CD14-positive monocyte (primary cell): ENCODE measurements at regions not wholly inside any gene's neighbourhood (a gene's known extent, or its start where the extent isn't known, plus 50 kb on each side); places are given as distances from the start of the nearest gene placed in this dataset.

Source experiments
- DNase-seq, 3 donors: peaks; one replicate each; pipeline ENCODE4 v3.0.0-alpha.2; 2011 to 2022
- H2AFZ ChIP-seq: 2 replicates; pipeline ENCODE4 v1.6.0; 2012; ENCODE audit warnings: mild to moderate bottlenecking, low read depth, low read length, inconsistent platforms; ENCODE audit not compliant: insufficient read depth, poor library complexity, severe bottlenecking
- H3K27ac ChIP-seq, 2 donors: 1 replicate in 1 of 2; 2 replicates in 1 of 2; pipeline ENCODE4 v1.5.1; 2012 to 2013; ENCODE audit warnings: low read length in 2 of 2, control low read depth in 1 of 2, inconsistent platforms in 1 of 2, low read depth in 1 of 2, mild to moderate bottlenecking in 1 of 2
- H3K27me3 ChIP-seq, 2 donors: one replicate each; pipeline versions ENCODE4 v1.6.0 to v1.6.1; 2011 to 2013; ENCODE audit warnings: low read length in 2 of 2; ENCODE audit not compliant: control insufficient read depth in 2 of 2, insufficient read depth in 2 of 2
- H3K36me3 ChIP-seq, 2 donors: replicated peaks in 1 of 2; 1 replicate in 1 of 2; 2 replicates in 1 of 2; pipeline versions ENCODE4 v1.5.1 to v1.6.1; 2012 to 2013; ENCODE audit warnings: low read length in 2 of 2, control low read depth in 1 of 2, inconsistent platforms in 1 of 2, mild to moderate bottlenecking in 1 of 2; ENCODE audit not compliant: insufficient read depth in 2 of 2, control insufficient read depth in 1 of 2
- H3K4me1 ChIP-seq, 2 donors: 1 replicate in 1 of 2; 2 replicates in 1 of 2; pipeline versions ENCODE4 v1.5.1 to v1.6.1; 2012 to 2013; ENCODE audit warnings: low read length in 2 of 2, control low read depth in 1 of 2, inconsistent platforms in 1 of 2, mild to moderate bottlenecking in 1 of 2, moderate library complexity in 1 of 2; ENCODE audit not compliant: insufficient read depth in 2 of 2, control insufficient read depth in 1 of 2
- H3K4me2 ChIP-seq: replicated peaks from 2 replicates; pipeline ENCODE3; 2012; ENCODE audit warnings: low read length, moderate library complexity, mild to moderate bottlenecking; ENCODE audit not compliant: poor library complexity, severe bottlenecking; ENCODE audit errors: extremely low read depth
- H3K4me3 ChIP-seq, 3 experiments: fragments of 200-600 bp in 1 of 3; sonication (generic) in 1 of 3; replicated peaks in 1 of 3; 1 replicate in 2 of 3; 2 replicates in 1 of 3; pipeline ENCODE4 v1.5.1; 2011 to 2013; ENCODE audit warnings: low read length in 3 of 3, mild to moderate bottlenecking in 3 of 3, control low read depth in 2 of 3, low read depth in 2 of 3, inconsistent platforms in 1 of 3, moderate library complexity in 1 of 3
- H3K79me2 ChIP-seq: 2 replicates; pipeline ENCODE4 v1.6.0; 2012; ENCODE audit warnings: mild to moderate bottlenecking, control low read depth, inconsistent platforms, low read length, moderate library complexity; ENCODE audit not compliant: insufficient read depth
- H3K9ac ChIP-seq: 2 replicates; pipeline ENCODE4 v1.6.0; 2017; ENCODE audit warnings: low read length, mild to moderate bottlenecking; ENCODE audit not compliant: insufficient read depth, poor library complexity, severe bottlenecking
- H3K9me3 ChIP-seq, 2 donors: replicated peaks in 1 of 2; 1 replicate in 1 of 2; 2 replicates in 1 of 2; pipeline versions ENCODE4 v1.5.1 to v1.6.1; 2012 to 2013; ENCODE audit warnings: low read length in 2 of 2, control low read depth in 1 of 2; ENCODE audit not compliant: control insufficient read depth in 1 of 2, insufficient read depth in 1 of 2
- H4K20me1 ChIP-seq: 2 replicates; pipeline ENCODE4 v1.6.0; 2012; ENCODE audit warnings: mild to moderate bottlenecking, low read length, control low read depth, moderate library complexity; ENCODE audit not compliant: insufficient read depth
- H3K27ac Mint-ChIP-seq, 7 donors: one replicate each; pipeline ENCODE4 v1.8.0; 2020; ENCODE audit warnings: mild to moderate bottlenecking in 7 of 7, mixed read lengths in 7 of 7, moderate library complexity in 6 of 7, inconsistent platforms in 2 of 7
- H3K27me3 Mint-ChIP-seq, 3 donors: one replicate each; pipeline ENCODE4 v1.8.0; 2021 to 2022; ENCODE audit warnings: low read depth in 3 of 3, mild to moderate bottlenecking in 3 of 3, mixed read lengths in 3 of 3, moderate library complexity in 3 of 3, inconsistent platforms in 1 of 3
- H3K36me3 Mint-ChIP-seq, 2 donors: one replicate each; pipeline ENCODE4 v1.8.0; 2020; ENCODE audit warnings: mixed read lengths in 2 of 2, inconsistent platforms in 1 of 2, mild to moderate bottlenecking in 1 of 2
- H3K4me1 Mint-ChIP-seq: one replicate; pipeline ENCODE4 v1.8.0; 2020; ENCODE audit warnings: mild to moderate bottlenecking, mixed read lengths
- H3K4me3 Mint-ChIP-seq, 2 donors: one replicate each; pipeline ENCODE4 v1.8.0; 2020; ENCODE audit warnings: mild to moderate bottlenecking in 2 of 2, mixed read lengths in 2 of 2, moderate library complexity in 1 of 2
- H3K9me3 Mint-ChIP-seq, 7 donors: one replicate each; pipeline ENCODE4 v1.8.0; 2020 to 2022; ENCODE audit warnings: mixed read lengths in 7 of 7, mild to moderate bottlenecking in 6 of 7, moderate library complexity in 6 of 7, inconsistent platforms in 2 of 7
- WGBS: methylation state at CpG from one replicate; pipeline ENCODE4 v1.1.5; 2013; ENCODE audit warnings: missing lambda C conversion rate; ENCODE audit not compliant: insufficient coverage; 5-methylcytosine and 5-hydroxymethylcytosine counted together
- intact Hi-C, 2 donors: fragments of 100-400 bp; cut with micrococcal nuclease; formaldehyde crosslinking; loops; one replicate each; pipeline versions ENCODE4 v1.15.0 to v1.15.1; 2023
- TF ChIP-seq, protein P1 (sequence below): fragments of 200-600 bp; IDR thresholded peaks from one replicate; pipeline ENCODE4 v1.8.0; 2022; ENCODE audit warnings: antibody characterized with exemption, mild to moderate bottlenecking

DNA sequence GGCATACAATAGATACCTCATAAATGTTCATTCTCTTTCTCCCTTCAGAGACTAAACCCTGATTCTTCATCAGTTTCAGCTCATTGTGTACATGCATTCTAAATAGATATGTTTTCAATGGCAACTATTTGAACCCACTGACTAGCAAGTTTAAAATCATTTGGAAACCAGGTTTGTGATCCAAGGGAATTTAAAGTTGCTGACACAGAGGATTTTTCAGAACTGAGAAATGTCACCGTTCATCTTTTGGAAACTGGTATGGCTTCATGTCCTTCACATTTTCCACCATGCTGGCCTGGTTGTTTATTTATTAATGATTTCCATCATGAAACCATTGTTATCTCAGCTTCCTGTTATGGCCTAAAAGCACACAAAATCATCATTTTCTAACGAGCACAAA is 81.8 kb upstream of the BARHL2 start:
- H3K27me3 Mint-ChIP-seq, result peaks cover 4 to 17% (median 17%) of the 10 kb centered on the region in 3 donors
- no peak overlapping the region for H3K9ac ChIP-seq
- no peak overlapping the region for H2AFZ ChIP-seq

DNA sequence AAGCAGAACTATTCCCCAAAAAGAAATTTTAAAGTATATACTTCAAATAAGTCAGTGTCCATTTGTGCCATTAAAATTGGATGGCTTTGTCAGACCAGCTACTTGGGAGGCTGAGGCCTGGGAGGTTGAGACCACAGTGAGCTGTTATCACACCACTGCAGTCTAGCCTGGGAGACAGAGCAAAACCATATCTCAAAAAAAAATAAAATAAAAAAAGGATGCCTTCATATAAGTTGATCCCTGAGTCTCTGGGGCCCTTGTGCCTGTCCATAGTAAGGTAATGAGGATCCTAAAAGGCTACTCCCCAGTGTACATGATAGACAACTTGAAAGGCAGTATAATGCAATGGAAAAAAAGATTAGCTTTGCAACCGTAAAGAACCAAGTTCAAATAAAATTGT is 81.2 kb upstream of the BARHL2 start:
- intact Hi-C loops, result no loop called here
- Mint-ChIP-seq H3K4me1 (no peaks in the 10 kb centered on the region), H3K27me3 (peaks cover 5 to 17% (median 17%) of the 10 kb centered on the region in 3 donors)

More for the DNA sequence above, 81.8 kb upstream of the BARHL2 start:
- Mint-ChIP-seq H3K4me3 (no peak overlapping the region), H3K9me3 (peaks cover 0 to 7% (median 3%) of the 10 kb centered on the region in 7 donors), H3K27ac (no peak overlapping the region), H3K4me1 (no peaks in the 10 kb centered on the region), H3K36me3 (no peaks in the 10 kb centered on the region)
- no peaks in the 10 kb centered on the region for H4K20me1 ChIP-seq
- H3K79me2 ChIP-seq, result no peaks in the 10 kb centered on the region
- intact Hi-C loops, result no loop called here
- peaks cover 4 to 6% of the 10 kb centered on the region in 2 donors for H3K27me3 ChIP-seq
- 67% methylated on average over 1 of the region's 2 CpGs for WGBS
- H3K27ac ChIP-seq, result no peak overlapping the region
- no peaks in the 10 kb centered on the region for H3K4me1 ChIP-seq
- H3K36me3 ChIP-seq, result no peaks in the 10 kb centered on the region
- DNase-seq, result no peak
- H3K4me2 ChIP-seq, result no peak overlapping the region
- TF ChIP-seq, protein P1, sequence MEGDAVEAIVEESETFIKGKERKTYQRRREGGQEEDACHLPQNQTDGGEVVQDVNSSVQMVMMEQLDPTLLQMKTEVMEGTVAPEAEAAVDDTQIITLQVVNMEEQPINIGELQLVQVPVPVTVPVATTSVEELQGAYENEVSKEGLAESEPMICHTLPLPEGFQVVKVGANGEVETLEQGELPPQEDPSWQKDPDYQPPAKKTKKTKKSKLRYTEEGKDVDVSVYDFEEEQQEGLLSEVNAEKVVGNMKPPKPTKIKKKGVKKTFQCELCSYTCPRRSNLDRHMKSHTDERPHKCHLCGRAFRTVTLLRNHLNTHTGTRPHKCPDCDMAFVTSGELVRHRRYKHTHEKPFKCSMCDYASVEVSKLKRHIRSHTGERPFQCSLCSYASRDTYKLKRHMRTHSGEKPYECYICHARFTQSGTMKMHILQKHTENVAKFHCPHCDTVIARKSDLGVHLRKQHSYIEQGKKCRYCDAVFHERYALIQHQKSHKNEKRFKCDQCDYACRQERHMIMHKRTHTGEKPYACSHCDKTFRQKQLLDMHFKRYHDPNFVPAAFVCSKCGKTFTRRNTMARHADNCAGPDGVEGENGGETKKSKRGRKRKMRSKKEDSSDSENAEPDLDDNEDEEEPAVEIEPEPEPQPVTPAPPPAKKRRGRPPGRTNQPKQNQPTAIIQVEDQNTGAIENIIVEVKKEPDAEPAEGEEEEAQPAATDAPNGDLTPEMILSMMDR, result no peak
- no peak overlapping the region for H3K4me3 ChIP-seq
- H3K9me3 ChIP-seq, result no peaks in the 10 kb centered on the region

More for the DNA sequence above, 81.2 kb upstream of the BARHL2 start:
- Histone ChIP-seq H3K9me3 (no peaks in the 10 kb centered on the region), H3K9ac (no peak overlapping the region), H3K79me2 (no peaks in the 10 kb centered on the region), H2AFZ (no peak overlapping the region), H3K27me3 (peaks cover 4 to 6% of the 10 kb centered on the region in 2 donors), H3K4me1 (no peaks in the 10 kb centered on the region), H3K27ac (no peak overlapping the region), H3K4me2 (no peak overlapping the region), H4K20me1 (no peaks in the 10 kb centered on the region), H3K4me3 (no peak overlapping the region), H3K36me3 (no peaks in the 10 kb centered on the region)
- no peak for DNase-seq
- 80% methylated on average over 1 of the region's 1 CpG for WGBS
- TF ChIP-seq, protein P1, result no peak
- Mint-ChIP-seq H3K4me3 (no peak overlapping the region), H3K27ac (no peak overlapping the region), H3K36me3 (no peaks in the 10 kb centered on the region), H3K9me3 (peaks cover 0 to 4% (median 2%) of the 10 kb centered on the region in 7 donors)
